GM23338 (cell line): ENCODE measurements at regions not wholly inside any gene's neighbourhood (a gene's known extent, or its start where the extent isn't known, plus 50 kb on each side); places are given as distances from the start of the nearest gene placed in this dataset.

Source experiments
- ATAC-seq: fragments of 200-7000 bp; cut with Tn5 transposase; 3 replicates; pipeline ENCODE4 v1.9.1; 2020
- DNase-seq: peaks from one replicate; pipeline ENCODE4 v3.0.0-alpha.2; 2015; ENCODE audit warnings: low spot score
- H2AFZ ChIP-seq: fragments of 200-600 bp; sonication (generic); 2 replicates; pipeline ENCODE4 v1.8.0; 2016; ENCODE audit warnings: antibody characterized with exemption, mild to moderate bottlenecking, moderate library complexity
- H3F3A ChIP-seq: fragments of 200-600 bp; sonication (generic); replicated peaks from 2 replicates; pipeline ENCODE4 v1.8.0; 2017; ENCODE audit warnings: antibody characterized with exemption, mixed run types, low read depth
- H3K27ac ChIP-seq: fragments of 200-600 bp; sonication (generic); 2 replicates; pipeline ENCODE4 v1.6.1; 2016; ENCODE audit warnings: low read depth
- H3K27me3 ChIP-seq: fragments of 200-600 bp; sonication (generic); 2 replicates; pipeline ENCODE4 v1.8.0; 2016; ENCODE audit warnings: mild to moderate bottlenecking, mixed run types, moderate library complexity; ENCODE audit not compliant: insufficient read depth
- H3K36me3 ChIP-seq: fragments of 200-600 bp; sonication (generic); 2 replicates; pipeline ENCODE4 v1.8.0; 2016; ENCODE audit warnings: mild to moderate bottlenecking; ENCODE audit not compliant: insufficient read depth
- H3K4me1 ChIP-seq: fragments of 200-600 bp; sonication (generic); 2 replicates; pipeline ENCODE4 v1.8.0; 2016; ENCODE audit warnings: mild to moderate bottlenecking, moderate library complexity; ENCODE audit not compliant: insufficient read depth
- H3K4me2 ChIP-seq: fragments of 200-600 bp; sonication (generic); 2 replicates; pipeline ENCODE4 v1.7.1; 2017; ENCODE audit warnings: mixed run types
- H3K4me3 ChIP-seq: fragments of 200-600 bp; sonication (generic); 2 replicates; pipeline ENCODE4 v1.6.1; 2016; ENCODE audit warnings: mixed run types
- H3K79me2 ChIP-seq: fragments of 200-600 bp; sonication (generic); replicated peaks from 2 replicates; pipeline ENCODE4 v1.8.0; 2017; ENCODE audit warnings: mild to moderate bottlenecking; ENCODE audit not compliant: insufficient read depth
- H3K9me2 ChIP-seq: fragments of 200-600 bp; sonication (generic); 2 replicates; pipeline ENCODE4 v1.8.0; 2017; ENCODE audit not compliant: insufficient read depth
- H4K20me1 ChIP-seq: fragments of 200-600 bp; sonication (generic); replicated peaks from 2 replicates; pipeline ENCODE4 v1.8.0; 2017; ENCODE audit warnings: mild to moderate bottlenecking; ENCODE audit not compliant: insufficient read depth
- H3K27ac Mint-ChIP-seq: 2 replicates; pipeline ENCODE4 v1.8.0; 2020; ENCODE audit warnings: inconsistent platforms, mild to moderate bottlenecking, moderate library complexity, mixed read lengths
- H3K27me3 Mint-ChIP-seq: 3 replicates; pipeline ENCODE4 v1.8.0; 2022; ENCODE audit warnings: low read depth, mild to moderate bottlenecking, moderate library complexity, mixed read lengths, inconsistent platforms; ENCODE audit not compliant: insufficient read depth, poor library complexity
- H3K36me3 Mint-ChIP-seq: 3 replicates; pipeline ENCODE4 v1.8.0; 2021; ENCODE audit warnings: low read depth, mild to moderate bottlenecking, inconsistent platforms, moderate library complexity, mixed read lengths
- H3K4me1 Mint-ChIP-seq: 3 replicates; pipeline ENCODE4 v1.8.0; 2020; ENCODE audit warnings: mild to moderate bottlenecking, inconsistent platforms, mixed read lengths
- H3K4me3 Mint-ChIP-seq: 3 replicates; pipeline ENCODE4 v1.8.0; 2021; ENCODE audit warnings: moderate library complexity, mild to moderate bottlenecking, inconsistent platforms, mixed read lengths
- H3K9me3 Mint-ChIP-seq: 3 replicates; pipeline ENCODE4 v1.8.0; 2020; ENCODE audit warnings: moderate library complexity, mild to moderate bottlenecking, inconsistent platforms, mixed read lengths
- CREB1 ChIP-seq: fragments of 250-450 bp; sonication (Bioruptor Pico); IDR thresholded peaks from 2 replicates; pipeline ENCODE4 v1.5.0; 2020; ENCODE audit warnings: low read depth, mild to moderate bottlenecking, moderate library complexity
- ETS1 ChIP-seq: IDR thresholded peaks from 2 replicates; pipeline ENCODE4 v1.6.1; 2016; ENCODE audit warnings: antibody characterized with exemption
- EZH2 ChIP-seq: fragments of 200-600 bp; sonication (generic); IDR thresholded peaks from one replicate; pipeline ENCODE4 v1.8.0; 2017; ENCODE audit warnings: antibody characterized with exemption, mild to moderate bottlenecking, low read depth; ENCODE audit not compliant: unreplicated experiment
- EZH2phosphoT487 ChIP-seq: fragments of 200-600 bp; sonication (generic); IDR thresholded peaks from one replicate; pipeline ENCODE4 v1.8.1; 2018; ENCODE audit warnings: antibody characterized with exemption; ENCODE audit not compliant: unreplicated experiment
- JUNB ChIP-seq: IDR thresholded peaks from one replicate; pipeline ENCODE4 v1.6.1; 2016; ENCODE audit warnings: antibody characterized with exemption; ENCODE audit not compliant: unreplicated experiment
- NANOG ChIP-seq: IDR thresholded peaks from 2 replicates; pipeline ENCODE4 v1.6.1; 2016; ENCODE audit warnings: antibody characterized with exemption, borderline replicate concordance
- POLR2AphosphoS5 ChIP-seq: IDR thresholded peaks from 2 replicates; pipeline ENCODE4 v1.6.1; 2016; ENCODE audit warnings: antibody characterized with exemption, low read depth
- REST ChIP-seq: IDR thresholded peaks from one replicate; pipeline ENCODE4 v1.6.1; 2018; ENCODE audit warnings: antibody characterized with exemption; ENCODE audit not compliant: unreplicated experiment
- STAT1 ChIP-seq: IDR thresholded peaks from one replicate; pipeline ENCODE4 v1.6.1; 2016; ENCODE audit warnings: antibody characterized with exemption; ENCODE audit not compliant: unreplicated experiment
- ZNF114 ChIP-seq: fragments of 250-450 bp; sonication (Bioruptor Pico); IDR thresholded peaks from 2 replicates; pipeline ENCODE4 v1.5.0; 2020; ENCODE audit warnings: mild to moderate bottlenecking, moderate library complexity
- ZNF331 ChIP-seq: fragments of 250-450 bp; sonication (Bioruptor Pico); IDR thresholded peaks from 2 replicates; pipeline ENCODE4 v1.5.0; 2020; ENCODE audit warnings: low read depth, mild to moderate bottlenecking, moderate library complexity
- TF ChIP-seq, protein P1 (sequence below), 2 experiments: fragments of 200-600 bp in 1 of 2; sonication (generic) in 1 of 2; conservative IDR thresholded peaks; 2 replicates each; pipeline versions ENCODE4 v1.5.1 to v1.6.1; 2016 to 2017; ENCODE audit warnings: antibody characterized with exemption in 2 of 2, low read depth in 2 of 2, mild to moderate bottlenecking in 2 of 2, moderate library complexity in 1 of 2
- TF ChIP-seq, protein P2 (sequence below): fragments of 250-450 bp; sonication (Bioruptor Pico); IDR thresholded peaks from 2 replicates; pipeline ENCODE4 v1.5.0; 2020; ENCODE audit warnings: mild to moderate bottlenecking, moderate library complexity

DNA sequence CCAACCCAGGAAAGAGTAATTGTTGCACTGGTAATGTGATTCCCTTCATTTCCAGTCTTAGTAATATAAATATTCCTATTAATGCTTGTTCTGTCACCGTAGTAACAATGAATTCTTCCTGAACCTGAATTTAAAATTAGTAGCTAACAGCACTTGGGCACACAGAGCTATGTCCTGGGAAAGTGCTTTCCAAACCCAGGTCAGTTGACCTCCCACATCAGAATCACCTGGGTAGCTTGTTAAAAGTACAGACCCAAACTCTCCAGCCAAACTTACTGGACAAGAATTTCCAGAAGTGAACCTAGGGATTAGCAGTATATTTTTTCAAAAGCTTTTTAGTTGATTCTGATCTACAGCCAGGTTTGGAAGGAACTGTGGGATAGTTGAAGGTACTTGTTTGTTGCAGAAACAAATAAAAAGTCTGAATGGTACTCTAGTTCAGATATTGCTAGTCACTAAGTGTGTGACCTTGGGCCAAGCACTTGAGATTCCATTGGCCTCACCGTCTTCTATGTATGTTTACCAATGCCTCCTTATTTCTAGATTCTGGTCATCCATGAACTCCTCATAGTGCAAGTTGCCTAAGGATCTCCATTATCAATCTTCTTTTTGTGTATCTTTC, 192.9 kb upstream of the CNKSR2 start:
- 0 out of 2 replicates have a peak, but pooled peaks cover 3% of the 10 kb centered on the region for H3K9me2 ChIP-seq
- H3K79me2 ChIP-seq, result no peaks in the 10 kb centered on the region
- H2AFZ ChIP-seq, result no peak overlapping the region
- ATAC-seq (no peak), DNase-seq (no peak)
- no peaks in the 10 kb centered on the region for H3K4me1 Mint-ChIP-seq
- no peak overlapping the region for H3K4me2 ChIP-seq
- no peak overlapping the region for H3K4me3 ChIP-seq
- H4K20me1 ChIP-seq, result no peaks in the 10 kb centered on the region
- no peaks in the 10 kb centered on the region for H3K36me3 ChIP-seq
- no peaks in the 10 kb centered on the region for H3K36me3 Mint-ChIP-seq
- H3K27me3 ChIP-seq, result no peaks in the 10 kb centered on the region
- no peaks in the 10 kb centered on the region for H3F3A ChIP-seq
- no peaks in the 10 kb centered on the region for H3K27me3 Mint-ChIP-seq
- no peaks in the 10 kb centered on the region for H3K9me3 Mint-ChIP-seq
- H3K4me3 Mint-ChIP-seq, result no peak overlapping the region
- H3K27ac Mint-ChIP-seq, result no peak overlapping the region
- no peaks in the 10 kb centered on the region for H3K4me1 ChIP-seq
- no peak overlapping the region for H3K27ac ChIP-seq
- TF ChIP-seq, protein P1, sequence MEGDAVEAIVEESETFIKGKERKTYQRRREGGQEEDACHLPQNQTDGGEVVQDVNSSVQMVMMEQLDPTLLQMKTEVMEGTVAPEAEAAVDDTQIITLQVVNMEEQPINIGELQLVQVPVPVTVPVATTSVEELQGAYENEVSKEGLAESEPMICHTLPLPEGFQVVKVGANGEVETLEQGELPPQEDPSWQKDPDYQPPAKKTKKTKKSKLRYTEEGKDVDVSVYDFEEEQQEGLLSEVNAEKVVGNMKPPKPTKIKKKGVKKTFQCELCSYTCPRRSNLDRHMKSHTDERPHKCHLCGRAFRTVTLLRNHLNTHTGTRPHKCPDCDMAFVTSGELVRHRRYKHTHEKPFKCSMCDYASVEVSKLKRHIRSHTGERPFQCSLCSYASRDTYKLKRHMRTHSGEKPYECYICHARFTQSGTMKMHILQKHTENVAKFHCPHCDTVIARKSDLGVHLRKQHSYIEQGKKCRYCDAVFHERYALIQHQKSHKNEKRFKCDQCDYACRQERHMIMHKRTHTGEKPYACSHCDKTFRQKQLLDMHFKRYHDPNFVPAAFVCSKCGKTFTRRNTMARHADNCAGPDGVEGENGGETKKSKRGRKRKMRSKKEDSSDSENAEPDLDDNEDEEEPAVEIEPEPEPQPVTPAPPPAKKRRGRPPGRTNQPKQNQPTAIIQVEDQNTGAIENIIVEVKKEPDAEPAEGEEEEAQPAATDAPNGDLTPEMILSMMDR (conservative IDR thresholded peaks at IDR 0.05; ENCODE audit: low read depth in 2 of 2), result no peak
- TF ChIP-seq ZNF114 (no peak), ZNF331 (CRISPR knock-in tag) (no peak), EZH2 (no peak), NANOG (no peak), REST (no peak), EZH2phosphoT487 (no peak), CREB1 (CRISPR knock-in tag) (no peak), POLR2AphosphoS5 (no peak), JUNB (no peak), STAT1 (no peak), ETS1 (no peak)
- TF ChIP-seq, protein P2, sequence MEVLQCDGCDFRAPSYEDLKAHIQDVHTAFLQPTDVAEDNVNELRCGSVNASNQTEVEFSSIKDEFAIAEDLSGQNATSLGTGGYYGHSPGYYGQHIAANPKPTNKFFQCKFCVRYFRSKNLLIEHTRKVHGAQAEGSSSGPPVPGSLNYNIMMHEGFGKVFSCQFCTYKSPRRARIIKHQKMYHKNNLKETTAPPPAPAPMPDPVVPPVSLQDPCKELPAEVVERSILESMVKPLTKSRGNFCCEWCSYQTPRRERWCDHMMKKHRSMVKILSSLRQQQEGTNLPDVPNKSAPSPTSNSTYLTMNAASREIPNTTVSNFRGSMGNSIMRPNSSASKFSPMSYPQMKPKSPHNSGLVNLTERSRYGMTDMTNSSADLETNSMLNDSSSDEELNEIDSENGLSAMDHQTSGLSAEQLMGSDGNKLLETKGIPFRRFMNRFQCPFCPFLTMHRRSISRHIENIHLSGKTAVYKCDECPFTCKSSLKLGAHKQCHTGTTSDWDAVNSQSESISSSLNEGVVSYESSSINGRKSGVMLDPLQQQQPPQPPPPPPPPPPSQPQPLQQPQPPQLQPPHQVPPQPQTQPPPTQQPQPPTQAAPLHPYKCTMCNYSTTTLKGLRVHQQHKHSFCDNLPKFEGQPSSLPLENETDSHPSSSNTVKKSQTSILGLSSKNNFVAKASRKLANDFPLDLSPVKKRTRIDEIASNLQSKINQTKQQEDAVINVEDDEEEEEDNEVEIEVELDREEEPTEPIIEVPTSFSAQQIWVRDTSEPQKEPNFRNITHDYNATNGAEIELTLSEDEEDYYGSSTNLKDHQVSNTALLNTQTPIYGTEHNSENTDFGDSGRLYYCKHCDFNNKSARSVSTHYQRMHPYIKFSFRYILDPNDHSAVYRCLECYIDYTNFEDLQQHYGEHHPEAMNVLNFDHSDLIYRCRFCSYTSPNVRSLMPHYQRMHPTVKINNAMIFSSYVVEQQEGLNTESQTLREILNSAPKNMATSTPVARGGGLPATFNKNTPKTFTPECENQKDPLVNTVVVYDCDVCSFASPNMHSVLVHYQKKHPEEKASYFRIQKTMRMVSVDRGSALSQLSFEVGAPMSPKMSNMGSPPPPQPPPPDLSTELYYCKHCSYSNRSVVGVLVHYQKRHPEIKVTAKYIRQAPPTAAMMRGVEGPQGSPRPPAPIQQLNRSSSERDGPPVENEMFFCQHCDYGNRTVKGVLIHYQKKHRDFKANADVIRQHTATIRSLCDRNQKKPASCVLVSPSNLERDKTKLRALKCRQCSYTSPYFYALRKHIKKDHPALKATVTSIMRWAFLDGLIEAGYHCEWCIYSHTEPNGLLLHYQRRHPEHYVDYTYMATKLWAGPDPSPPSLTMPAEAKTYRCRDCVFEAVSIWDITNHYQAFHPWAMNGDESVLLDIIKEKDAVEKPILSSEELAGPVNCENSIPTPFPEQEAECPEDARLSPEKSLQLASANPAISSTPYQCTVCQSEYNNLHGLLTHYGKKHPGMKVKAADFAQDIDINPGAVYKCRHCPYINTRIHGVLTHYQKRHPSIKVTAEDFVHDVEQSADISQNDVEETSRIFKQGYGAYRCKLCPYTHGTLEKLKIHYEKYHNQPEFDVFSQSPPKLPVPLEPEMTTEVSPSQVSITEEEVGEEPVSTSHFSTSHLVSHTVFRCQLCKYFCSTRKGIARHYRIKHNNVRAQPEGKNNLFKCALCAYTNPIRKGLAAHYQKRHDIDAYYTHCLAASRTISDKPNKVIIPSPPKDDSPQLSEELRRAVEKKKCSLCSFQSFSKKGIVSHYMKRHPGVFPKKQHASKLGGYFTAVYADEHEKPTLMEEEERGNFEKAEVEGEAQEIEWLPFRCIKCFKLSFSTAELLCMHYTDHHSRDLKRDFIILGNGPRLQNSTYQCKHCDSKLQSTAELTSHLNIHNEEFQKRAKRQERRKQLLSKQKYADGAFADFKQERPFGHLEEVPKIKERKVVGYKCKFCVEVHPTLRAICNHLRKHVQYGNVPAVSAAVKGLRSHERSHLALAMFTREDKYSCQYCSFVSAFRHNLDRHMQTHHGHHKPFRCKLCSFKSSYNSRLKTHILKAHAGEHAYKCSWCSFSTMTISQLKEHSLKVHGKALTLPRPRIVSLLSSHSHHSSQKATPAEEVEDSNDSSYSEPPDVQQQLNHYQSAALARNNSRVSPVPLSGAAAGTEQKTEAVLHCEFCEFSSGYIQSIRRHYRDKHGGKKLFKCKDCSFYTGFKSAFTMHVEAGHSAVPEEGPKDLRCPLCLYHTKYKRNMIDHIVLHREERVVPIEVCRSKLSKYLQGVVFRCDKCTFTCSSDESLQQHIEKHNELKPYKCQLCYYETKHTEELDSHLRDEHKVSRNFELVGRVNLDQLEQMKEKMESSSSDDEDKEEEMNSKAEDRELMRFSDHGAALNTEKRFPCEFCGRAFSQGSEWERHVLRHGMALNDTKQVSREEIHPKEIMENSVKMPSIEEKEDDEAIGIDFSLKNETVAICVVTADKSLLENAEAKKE (CRISPR knock-in tag), result no peak
